OCI-LY7 (cell line): ENCODE measurements at regions not wholly inside any gene's neighbourhood (a gene's known extent, or its start where the extent isn't known, plus 50 kb on each side); places are given as distances from the start of the nearest gene placed in this dataset.

Experiments
- CTCF ChIP-seq: fragments of 200-600 bp; sonication (generic); conservative IDR thresholded peaks from 2 replicates; pipeline ENCODE4 v1.5.1; 2014; ENCODE audit warnings: mild to moderate bottlenecking, antibody characterized with exemption, low read length, moderate library complexity, mixed read lengths
- EZH2phosphoT487 ChIP-seq: fragments of 200-600 bp; sonication (generic); IDR thresholded peaks from 2 replicates; pipeline ENCODE4 v1.6.1; 2018; ENCODE audit warnings: low read depth, borderline replicate concordance, mild to moderate bottlenecking, mixed run types, antibody characterized with exemption, low read length, moderate library complexity, mixed read lengths

- TF ChIP-seq CTCF = no peak
- no peak for TF ChIP-seq EZH2phosphoT487
Observed at GRCh38 chr18:11324510-11324909, 175.1 kb upstream of the PIEZO2 start.
